GM21447 (cell line): ENCODE measurements at regions not wholly inside any gene's neighbourhood (a gene's known extent, or its start where the extent isn't known, plus 50 kb on each side); places are given as distances from the start of the nearest gene placed in this dataset.
A peak's percentile ranks its signal among the peaks of the same experiment; 100 is the strongest.
"Not testable (repeated sequence)": the region's sequence is repeated elsewhere in the genome, so short reads cannot be mapped to it uniquely, and the experiment has no call there.

Experiments used
- ATAC-seq: cut with Tn5 transposase; IDR thresholded peaks from one replicate; pipeline ENCODE4 v1.9.1; 2021; ENCODE audit not compliant: unreplicated experiment

DNA sequence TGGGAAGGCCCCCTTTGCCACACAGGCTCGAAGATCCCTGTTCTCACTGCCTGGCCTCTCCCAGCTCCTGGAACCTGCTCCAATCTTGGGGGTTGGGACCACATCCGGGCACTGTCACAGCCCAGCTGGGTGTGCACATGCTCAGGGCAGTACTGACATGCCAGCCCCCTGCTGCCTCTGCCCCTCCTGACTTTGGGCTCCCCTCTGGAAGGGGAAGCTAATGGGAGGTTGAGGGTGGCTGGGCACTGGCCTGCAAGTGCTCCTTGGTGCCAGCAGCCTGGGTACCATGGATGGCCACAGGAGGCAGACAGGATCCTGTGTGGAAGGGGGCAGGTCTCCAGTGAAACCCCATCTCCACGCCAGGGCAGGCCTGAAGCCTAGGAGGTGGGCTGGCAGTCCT lies 126.1 kb upstream of the NOL4 start:
- no peak for ATAC-seq

DNA sequence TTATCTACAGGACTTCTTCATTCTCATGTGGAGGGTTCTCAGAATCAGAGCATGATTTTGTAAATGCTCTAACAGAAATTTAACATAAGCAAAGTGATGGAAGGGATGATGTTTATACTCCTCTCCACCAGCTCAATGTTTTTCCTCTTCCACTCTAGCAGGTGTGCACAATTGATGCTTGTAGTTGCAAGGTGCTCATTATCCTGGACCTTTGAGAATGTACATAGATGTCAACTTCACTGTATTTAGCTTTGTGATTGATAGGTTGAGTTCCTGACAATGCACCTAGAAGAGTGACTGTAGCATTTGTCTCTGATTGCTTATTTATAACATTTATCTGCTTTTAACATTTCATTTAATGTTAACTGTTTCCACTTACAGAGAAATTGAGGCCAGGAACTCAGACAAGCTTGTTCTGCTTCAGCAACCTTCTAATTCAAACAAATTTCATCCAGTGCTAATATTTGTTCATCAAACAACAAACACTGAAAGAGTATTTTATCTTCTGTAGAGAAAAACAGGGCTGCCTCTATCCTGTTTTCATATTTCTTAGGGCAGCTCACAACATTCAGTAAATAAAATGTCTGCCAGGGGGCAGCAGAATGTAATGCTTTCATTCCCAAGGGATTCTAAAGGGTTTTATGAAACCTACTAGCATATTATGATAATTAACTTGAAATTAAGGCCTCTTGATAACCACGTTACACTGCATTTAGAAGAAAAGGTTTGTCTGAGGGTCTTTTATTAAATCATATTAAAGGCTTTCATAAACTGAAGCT lies 127.9 kb upstream of the NOL4 start:
- no peak for ATAC-seq

GRCh38 chr18:34354351-34354750 lies 129.6 kb upstream of the NOL4 start:
- ATAC-seq: no peak

GRCh38 chr18:34357944-34358580 lies 133.3 kb upstream of the NOL4 start:
- ATAC-seq: no peak

GRCh38 chr18:34358923-34359322 lies 134.2 kb upstream of the NOL4 start:
- ATAC-seq: peak; percentile 82

- ATAC-seq: no peak
Measured at GRCh38 chr18:34364699-34365098, 140.0 kb upstream of the NOL4 start.

GRCh38 chr18:34370704-34371395 lies 146.1 kb upstream of the NOL4 start:
- no peak for ATAC-seq

GRCh38 chr18:34380326-34380725 lies 155.6 kb upstream of the NOL4 start:
- ATAC-seq: no peak

- ATAC-seq: no peak
Measured at GRCh38 chr18:34385311-34385710, 160.6 kb upstream of the NOL4 start.

DNA sequence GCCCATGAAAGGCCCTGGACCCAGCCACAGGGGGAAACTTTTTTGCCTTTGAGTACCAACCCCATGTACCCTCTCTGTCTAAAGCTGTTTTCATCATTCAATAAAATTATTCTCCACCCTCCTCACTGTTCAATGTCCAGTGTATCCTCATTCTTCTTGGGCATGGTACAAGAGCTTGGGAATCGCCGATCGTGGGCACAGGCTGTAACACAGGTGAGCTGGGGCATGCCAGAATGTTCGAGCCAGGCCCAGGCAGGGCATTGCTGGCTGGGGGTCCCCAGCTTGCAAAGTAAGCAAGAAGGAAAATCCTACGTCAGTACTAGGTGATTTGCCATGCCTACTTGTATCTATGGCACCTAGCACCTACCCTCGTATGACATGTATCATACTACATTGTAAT lies 162.1 kb upstream of the NOL4 start:
- ATAC-seq: no peak

DNA sequence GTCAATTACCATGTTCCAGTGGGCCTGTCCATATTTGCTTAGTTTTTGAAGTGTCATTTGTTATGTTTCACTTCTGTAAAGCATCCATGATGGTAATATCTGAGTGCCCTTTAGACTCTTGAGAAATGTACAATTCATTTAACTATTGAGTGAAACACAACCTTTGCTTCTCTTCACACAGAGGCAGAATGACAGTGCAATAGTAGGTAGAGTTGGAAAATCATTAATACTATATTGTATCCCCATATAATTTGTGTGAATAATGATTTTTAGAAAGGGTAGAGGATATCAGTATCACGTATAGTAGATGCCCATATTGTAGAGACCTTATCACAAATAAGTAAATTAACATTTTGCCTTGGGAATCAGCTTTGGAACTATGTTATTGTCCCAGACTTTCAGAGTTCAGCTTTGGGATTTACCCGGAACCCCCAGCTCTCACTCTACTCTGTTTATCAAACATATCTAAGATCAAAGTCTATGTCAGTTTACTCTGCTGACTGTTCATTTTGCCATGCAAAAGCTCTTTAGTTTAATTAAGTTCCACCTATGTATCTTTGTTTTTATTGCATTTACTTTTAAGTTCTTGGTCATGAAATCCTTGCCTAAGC lies 172.7 kb upstream of the NOL4 start:
- no peak for ATAC-seq

- no peak for ATAC-seq
Measured at GRCh38 chr18:34399892-34400291, 175.2 kb upstream of the NOL4 start.

DNA sequence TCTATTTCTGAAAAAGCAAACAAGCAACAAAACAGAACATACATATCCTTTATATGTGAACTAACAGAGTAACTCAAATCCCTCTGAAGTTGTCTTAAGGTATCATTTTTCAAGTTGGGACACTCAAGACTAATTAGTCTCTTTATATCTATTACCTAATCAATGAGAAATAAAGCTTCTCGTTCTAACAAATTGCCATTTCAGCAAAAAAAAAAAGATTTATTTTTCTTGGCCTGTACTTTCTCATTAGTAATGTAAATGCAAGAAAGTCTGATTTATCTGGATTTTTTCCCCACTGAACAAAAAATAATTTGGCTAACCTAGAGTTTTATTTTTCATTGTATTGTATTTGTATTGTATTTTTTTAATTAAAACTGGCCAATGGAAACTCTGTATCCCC lies 176.1 kb upstream of the NOL4 start:
- ATAC-seq: no peak

- ATAC-seq: no peak
Measured at GRCh38 chr18:34401775-34402174, 177.1 kb upstream of the NOL4 start.

GRCh38 chr18:34407471-34407870 lies 182.8 kb upstream of the NOL4 start:
- not testable (repeated sequence) for ATAC-seq

DNA sequence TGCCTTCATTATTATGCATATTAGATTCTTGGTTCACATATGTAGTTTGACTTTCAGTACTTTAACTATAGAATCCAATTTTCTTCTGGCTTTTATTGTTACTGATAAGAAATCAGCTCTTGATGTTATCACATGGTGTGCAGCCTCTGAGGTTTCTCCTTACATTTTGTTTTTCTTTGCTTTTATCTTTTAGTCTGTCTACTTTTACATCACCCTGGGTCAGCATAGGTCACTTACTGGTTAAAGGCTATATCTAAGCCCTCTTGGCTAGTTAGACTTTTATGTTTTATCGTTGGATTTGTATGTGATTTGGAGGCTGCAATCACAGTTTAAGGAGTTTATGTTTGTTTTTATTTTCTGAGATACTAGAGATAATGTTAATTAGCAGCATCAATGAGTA lies 187.2 kb upstream of the NOL4 start:
- no peak for ATAC-seq

- no peak for ATAC-seq
Measured at GRCh38 chr18:34431042-34431441, 206.3 kb upstream of the NOL4 start.

DNA sequence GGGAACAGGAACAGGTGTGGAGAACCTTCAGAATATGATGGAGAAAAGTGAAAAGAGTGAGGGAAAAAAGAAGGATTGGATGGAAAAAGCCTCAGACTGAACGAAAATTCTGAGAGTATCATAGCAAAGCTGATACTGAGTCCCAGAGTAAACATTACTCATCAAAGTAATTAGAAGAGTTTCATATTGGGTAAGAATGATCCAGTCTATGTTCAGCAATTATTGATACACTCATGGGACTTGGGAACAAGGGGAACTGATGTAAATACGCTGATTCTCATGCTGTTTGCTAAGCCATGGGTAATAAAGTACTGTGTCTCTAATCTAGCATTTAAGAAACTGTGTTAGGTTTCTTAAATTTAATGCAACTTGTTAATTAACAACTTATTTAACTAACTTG lies 219.9 kb upstream of the NOL4 start:
- ATAC-seq: no peak

DNA sequence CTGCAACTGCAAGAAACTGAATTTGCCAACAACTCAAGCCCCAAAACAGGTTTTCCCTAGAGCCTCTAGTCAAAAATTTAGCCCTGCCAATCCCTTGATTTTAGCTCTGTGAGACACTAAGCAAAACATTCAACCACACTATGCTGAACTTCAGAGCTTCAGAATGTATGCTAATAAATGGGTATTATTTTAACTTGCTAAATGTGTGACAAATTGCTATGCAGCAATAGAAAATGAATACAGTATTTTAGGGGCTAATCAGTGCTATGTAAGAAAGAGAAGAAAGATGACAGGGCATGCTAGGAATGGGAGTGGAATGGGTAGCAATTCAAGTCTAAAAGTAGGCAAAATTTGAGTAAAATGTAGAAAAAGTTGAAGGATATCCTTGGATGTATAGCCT lies 223.9 kb upstream of the NOL4 start:
- no peak for ATAC-seq

GRCh38 chr18:34457761-34458160 lies 233.0 kb upstream of the NOL4 start:
- no peak for ATAC-seq

DNA sequence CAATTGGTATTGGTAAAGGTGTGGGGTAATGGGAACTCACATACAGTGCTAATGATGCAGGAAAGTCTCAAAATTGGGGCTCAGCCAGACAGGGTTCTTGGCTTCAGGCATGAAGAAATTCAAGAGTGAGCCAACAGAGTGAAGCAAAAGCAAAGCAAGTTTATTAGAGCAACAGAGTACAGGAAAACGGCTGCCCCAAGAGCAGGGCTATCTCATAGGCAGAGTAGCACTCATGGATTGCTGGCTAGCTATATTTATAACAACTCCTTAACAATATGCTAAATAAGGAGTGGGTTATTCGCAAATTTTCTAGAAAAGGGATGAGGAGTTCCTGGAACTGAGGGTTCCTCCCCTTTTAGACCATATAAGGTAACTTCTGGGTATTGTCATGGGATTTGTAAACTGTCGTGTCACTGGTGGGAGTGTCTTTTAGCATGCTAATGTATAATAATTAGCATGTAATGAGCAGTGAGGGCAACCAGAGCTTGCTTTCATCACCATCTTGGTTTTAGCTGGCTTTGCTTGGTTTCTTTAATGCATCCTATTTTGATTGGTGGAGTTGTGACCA lies 233.8 kb upstream of the NOL4 start:
- ATAC-seq: no peak
